GM12878 (cell line): ENCODE measurements at regions not wholly inside any gene's neighbourhood (a gene's known extent, or its start where the extent isn't known, plus 50 kb on each side); places are given as distances from the start of the nearest gene placed in this dataset.

ENCODE experiments used
- ATAC-seq: fragments of 200-7000 bp; cut with Tn5 transposase; 3 replicates; pipeline ENCODE4 v1.9.1; 2020; ENCODE audit warnings: mild to moderate bottlenecking, moderate library complexity
- BruUV-seq: library from RNA; stranded (reverse); fragments of 400-500 nt; replicated peaks from 2 replicates; lab custom pipeline; 2021; lab: Mats Ljungman, UMichigan
- CTCF ChIA-PET: fragments of 300-600 bp; sonication (Branson Sonifier 250); formaldehyde crosslinking; extraction: SDS; loops from one replicate; lab custom pipeline; 2021; ENCODE audit warnings: inconsistent platforms; lab: Yijun Ruan, JAX
- POLR2A ChIA-PET: fragments of 350-600 bp; formaldehyde crosslinking; extraction: SDS; loops from one replicate; lab custom pipeline; 2021; ENCODE audit warnings: inconsistent platforms; lab: Charles Lee
- RAD21 ChIA-PET: fragments of 300-600 bp; sonication (Branson Sonifier 250); formaldehyde crosslinking; loops from one replicate; lab custom pipeline; 2023; ENCODE audit warnings: antibody characterized with exemption; ENCODE audit not compliant: unreplicated experiment; lab: Charles Lee
- SMC1A ChIA-PET: fragments of 300-600 bp; sonication (Branson Sonifier 250); formaldehyde crosslinking; loops from one replicate; lab custom pipeline; 2023; ENCODE audit not compliant: unreplicated experiment, uncharacterized antibody; lab: Charles Lee
- DNase-seq: peaks from one replicate; pipeline ENCODE4 v3.0.0-alpha.2; 2011; ENCODE audit warnings: low read depth, low spot score
- FAIRE-seq: peaks from 3 replicates; lab custom pipeline; 2011; peaks lifted over from hg19 to GRCh38; lab: Jason Lieb, UNC
- H2AFZ ChIP-seq: 2 replicates; pipeline ENCODE4 v1.6.0; 2011; ENCODE audit warnings: low read depth, low read length, control low read depth; ENCODE audit not compliant: control insufficient read depth
- H3K27ac ChIP-seq: 2 replicates; pipeline ENCODE4 v1.5.1; 2011; ENCODE audit warnings: control low read depth; ENCODE audit not compliant: control insufficient read depth, insufficient read depth
- H3K27me3 ChIP-seq, 2 experiments: replicated peaks in 1 of 2; 2 replicates each; pipeline versions ENCODE4 v1.6.0 to v1.6.1; 2011; ENCODE audit warnings: low read length in 1 of 2; ENCODE audit not compliant: control insufficient read depth in 2 of 2, insufficient read depth in 2 of 2
- H3K36me3 ChIP-seq, 2 experiments: 2 replicates each; pipeline ENCODE4 v1.5.1; 2011; ENCODE audit warnings: low read length in 1 of 2; ENCODE audit not compliant: control insufficient read depth in 2 of 2, insufficient read depth in 2 of 2
- H3K4me1 ChIP-seq: 2 replicates; pipeline ENCODE4 v1.6.1; 2011; ENCODE audit warnings: mild to moderate bottlenecking, low read length, moderate library complexity, mixed read lengths; ENCODE audit not compliant: control insufficient read depth, insufficient read depth
- H3K4me2 ChIP-seq: 2 replicates; pipeline ENCODE4 v1.6.0; 2011; ENCODE audit warnings: control low read depth; ENCODE audit not compliant: control insufficient read depth, insufficient read depth
- H3K4me3 ChIP-seq: fragments of 200-600 bp; sonication (generic); 2 replicates; pipeline ENCODE4 v1.5.1; 2016
- H3K79me2 ChIP-seq: 2 replicates; pipeline ENCODE4 v1.6.0; 2011; ENCODE audit warnings: low read length; ENCODE audit not compliant: control insufficient read depth, insufficient read depth
- H3K9ac ChIP-seq: 2 replicates; pipeline ENCODE4 v1.8.0; 2011; ENCODE audit warnings: low read length, control low read depth, mixed read lengths; ENCODE audit not compliant: control insufficient read depth, insufficient read depth
- H3K9me3 ChIP-seq: replicated peaks from 3 replicates; pipeline ENCODE4 v1.5.1; 2011; ENCODE audit warnings: mild to moderate bottlenecking, low read length; ENCODE audit not compliant: control insufficient read depth, insufficient read depth
- H4K20me1 ChIP-seq: 2 replicates; pipeline ENCODE4 v1.6.0; 2011; ENCODE audit not compliant: control insufficient read depth, insufficient read depth
- EED ChIP-seq: sonication (generic); IDR thresholded peaks from 2 replicates; pipeline ENCODE4 v1.6.1; 2016; ENCODE audit warnings: antibody characterized with exemption, low read depth
- EZH2 ChIP-seq: IDR thresholded peaks from 2 replicates; pipeline ENCODE4 v1.6.1; 2012; ENCODE audit warnings: low read depth, mild to moderate bottlenecking, control low read depth, inconsistent platforms, low read length, borderline replicate concordance; ENCODE audit not compliant: control insufficient read depth
- FOXM1 ChIP-seq: IDR thresholded peaks from 2 replicates; pipeline ENCODE4 v1.6.1; 2012; ENCODE audit warnings: low read depth, mild to moderate bottlenecking, inconsistent platforms, low read length, moderate library complexity
- SREBF1 ChIP-seq: IDR thresholded peaks from 2 replicates; pipeline ENCODE4 v1.6.1; 2012; ENCODE audit warnings: mild to moderate bottlenecking, low read length
- WGBS: methylation state at CpG from one replicate; pipeline ENCODE4 v1.1.6; 2016; ENCODE audit warnings: low lambda C conversion rate; ENCODE audit not compliant: insufficient replicate concordance, insufficient coverage; ENCODE audit errors: missing lambda C conversion rate; 5-methylcytosine and 5-hydroxymethylcytosine counted together
- in situ Hi-C: fragments of 300-500 bp; cut with MboI; formaldehyde crosslinking; loops from 9 replicates; pipeline ENCODE4 v1.14.3; 2018; ENCODE audit warnings: mixed read lengths
- intact Hi-C: fragments of 100-400 bp; cut with micrococcal nuclease; formaldehyde crosslinking; loops from one replicate; pipeline ENCODE4 v1.14.2; 2022; ENCODE audit not compliant: unreplicated experiment
- TF ChIP-seq, protein P1 (sequence below): IDR thresholded peaks from 2 replicates; pipeline ENCODE4 v1.6.1; 2011; ENCODE audit warnings: borderline replicate concordance, low read depth, mild to moderate bottlenecking, moderate library complexity, low read length; ENCODE audit not compliant: insufficient read depth, poor library complexity, severe bottlenecking
- TF ChIP-seq, protein P2 (sequence below), 3 experiments: IDR thresholded peaks in 2 of 3; conservative IDR thresholded peaks in 1 of 3; 2 replicates each; pipeline ENCODE4 v1.5.1; 2011; ENCODE audit warnings: low read depth in 3 of 3, low read length in 3 of 3, mild to moderate bottlenecking in 3 of 3, control low read depth in 2 of 3, moderate library complexity in 2 of 3, inconsistent platforms in 1 of 3, mixed read lengths in 1 of 3; ENCODE audit not compliant: control insufficient read depth in 2 of 3, insufficient read depth in 1 of 3; ENCODE audit errors: extremely low read depth in 1 of 3

DNA sequence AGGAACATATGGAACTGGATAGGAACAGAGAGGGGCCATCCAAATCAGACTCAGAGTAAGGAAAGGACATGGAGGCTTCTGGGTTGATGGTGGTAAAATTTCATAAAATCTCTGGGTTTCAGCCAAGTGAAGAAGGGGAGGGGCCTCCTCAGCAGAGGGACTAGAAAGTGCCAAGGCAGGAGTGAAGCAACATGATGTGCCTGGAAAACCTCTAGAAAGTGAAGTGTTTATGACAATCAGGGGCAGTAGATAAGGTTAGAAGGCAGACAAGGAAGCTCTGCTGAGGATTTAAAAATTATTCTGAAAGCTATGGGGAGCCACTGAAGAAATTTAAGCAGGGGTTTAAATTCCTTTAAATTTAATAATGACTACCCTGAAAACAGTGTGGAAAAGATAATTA is 126.0 kb upstream of the TENT5A start:
- H3K9me3 ChIP-seq = no peaks in the 10 kb centered on the region
- SMC1A ChIA-PET = no interaction called here

DNA sequence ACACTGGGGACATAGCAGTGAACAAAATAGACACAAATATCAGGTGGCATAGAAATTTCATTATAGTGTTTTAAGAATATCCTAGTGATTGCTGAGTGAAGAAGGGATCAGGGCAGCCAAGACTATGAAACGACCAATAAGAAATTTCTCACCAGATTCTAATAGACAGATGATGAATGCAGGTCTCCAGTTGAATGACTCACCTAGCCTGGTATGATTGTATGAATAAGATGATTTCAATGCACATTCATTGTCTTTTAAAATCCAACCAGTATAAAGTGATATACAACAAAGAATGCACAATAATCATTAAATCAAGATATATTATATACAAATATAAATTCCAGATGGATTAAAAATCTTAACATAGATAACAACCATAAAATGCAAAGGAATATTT is 124.5 kb upstream of the TENT5A start:
- ATAC-seq (no peak), DNase-seq (no peak), FAIRE-seq (no peak)
- no peak overlapping the region for H2AFZ ChIP-seq
- H3K9me3 ChIP-seq = no peaks in the 10 kb centered on the region
- ChIA-PET RAD21 (no interaction called here), CTCF (no interaction called here), POLR2A (no interaction called here), SMC1A (no interaction called here)
- no TSS peak for BruUV-seq
- no peaks in the 10 kb centered on the region for H4K20me1 ChIP-seq
- no peaks in the 10 kb centered on the region for H3K79me2 ChIP-seq
- TF ChIP-seq SREBF1 (no peak), EED (no peak), FOXM1 (no peak)
- TF ChIP-seq, protein P1, sequence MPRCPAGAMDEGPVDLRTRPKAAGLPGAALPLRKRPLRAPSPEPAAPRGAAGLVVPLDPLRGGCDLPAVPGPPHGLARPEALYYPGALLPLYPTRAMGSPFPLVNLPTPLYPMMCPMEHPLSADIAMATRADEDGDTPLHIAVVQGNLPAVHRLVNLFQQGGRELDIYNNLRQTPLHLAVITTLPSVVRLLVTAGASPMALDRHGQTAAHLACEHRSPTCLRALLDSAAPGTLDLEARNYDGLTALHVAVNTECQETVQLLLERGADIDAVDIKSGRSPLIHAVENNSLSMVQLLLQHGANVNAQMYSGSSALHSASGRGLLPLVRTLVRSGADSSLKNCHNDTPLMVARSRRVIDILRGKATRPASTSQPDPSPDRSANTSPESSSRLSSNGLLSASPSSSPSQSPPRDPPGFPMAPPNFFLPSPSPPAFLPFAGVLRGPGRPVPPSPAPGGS = no peak
- intact Hi-C loops = no loop called here
- in situ Hi-C loops = no loop called here
- 0% methylated on average over 1 of the region's 1 CpG for WGBS
- H3K4me2 ChIP-seq = no peak overlapping the region
- H3K9ac ChIP-seq = no peak overlapping the region
- H3K4me1 ChIP-seq = no peaks in the 10 kb centered on the region
- H3K4me3 ChIP-seq = no peak overlapping the region
- no peaks in the 10 kb centered on the region for H3K36me3 ChIP-seq
- H3K27me3 ChIP-seq = no peaks in the 10 kb centered on the region
- H3K27ac ChIP-seq = no peak overlapping the region

More for the DNA sequence above, 126.0 kb upstream of the TENT5A start:
- Histone ChIP-seq H3K4me1 (no peaks in the 10 kb centered on the region), H3K27me3 (no peaks in the 10 kb centered on the region), H2AFZ (no peak overlapping the region)
- FAIRE-seq (no peak), DNase-seq (no peak)
- CTCF ChIA-PET = interaction anchor here (0.6 to 0.9 kb wide), 2 partner anchors 12 to 63 kb away, joined by 3 read pairs; no protein-coding TSS in a partner anchor
- TF ChIP-seq, protein P2, sequence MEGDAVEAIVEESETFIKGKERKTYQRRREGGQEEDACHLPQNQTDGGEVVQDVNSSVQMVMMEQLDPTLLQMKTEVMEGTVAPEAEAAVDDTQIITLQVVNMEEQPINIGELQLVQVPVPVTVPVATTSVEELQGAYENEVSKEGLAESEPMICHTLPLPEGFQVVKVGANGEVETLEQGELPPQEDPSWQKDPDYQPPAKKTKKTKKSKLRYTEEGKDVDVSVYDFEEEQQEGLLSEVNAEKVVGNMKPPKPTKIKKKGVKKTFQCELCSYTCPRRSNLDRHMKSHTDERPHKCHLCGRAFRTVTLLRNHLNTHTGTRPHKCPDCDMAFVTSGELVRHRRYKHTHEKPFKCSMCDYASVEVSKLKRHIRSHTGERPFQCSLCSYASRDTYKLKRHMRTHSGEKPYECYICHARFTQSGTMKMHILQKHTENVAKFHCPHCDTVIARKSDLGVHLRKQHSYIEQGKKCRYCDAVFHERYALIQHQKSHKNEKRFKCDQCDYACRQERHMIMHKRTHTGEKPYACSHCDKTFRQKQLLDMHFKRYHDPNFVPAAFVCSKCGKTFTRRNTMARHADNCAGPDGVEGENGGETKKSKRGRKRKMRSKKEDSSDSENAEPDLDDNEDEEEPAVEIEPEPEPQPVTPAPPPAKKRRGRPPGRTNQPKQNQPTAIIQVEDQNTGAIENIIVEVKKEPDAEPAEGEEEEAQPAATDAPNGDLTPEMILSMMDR (IDR thresholded peaks at IDR 0.05 in 2 of 3, conservative IDR thresholded peaks at IDR 0.05 in 1 of 3; ENCODE audit: control insufficient read depth in 2 of 3, extremely low read depth in 1 of 3, insufficient read depth in 1 of 3, low read depth in 3 of 3, low read length in 3 of 3) = no peak
- TF ChIP-seq EZH2 = no peak
- TF ChIP-seq, all 136 proteins: peak for 0
- Histone ChIP-seq H3K36me3 (no peaks in the 10 kb centered on the region), H3K27ac (no peak overlapping the region), H3K4me3 (no peak overlapping the region), H4K20me1 (no peaks in the 10 kb centered on the region), H3K4me2 (no peak overlapping the region), H3K79me2 (no peaks in the 10 kb centered on the region), H3K9ac (no peak overlapping the region)
- intact Hi-C loops (no loop called here), in situ Hi-C loops (no loop called here)
- ChIA-PET POLR2A (no interaction called here), RAD21 (interaction anchor here (0.6 to 1.3 kb wide), 2 partner anchors 12 to 127 kb away, joined by 3 to 4 read pairs; no protein-coding TSS in a partner anchor)
- no peak for ATAC-seq
- no TSS peak for BruUV-seq
